H9 (cell line): ENCODE measurements at regions not wholly inside any gene's neighbourhood (a gene's known extent, or its start where the extent isn't known, plus 50 kb on each side); places are given as distances from the start of the nearest gene placed in this dataset.

ENCODE experiments used
- DNase-seq: peaks from one replicate; pipeline ENCODE4 v3.0.0-alpha.2; 2017
- H2AFZ ChIP-seq: one replicate; pipeline ENCODE4 v1.6.1; 2013; ENCODE audit warnings: mild to moderate bottlenecking, low read length, control low read depth, moderate library complexity
- H2AK5ac ChIP-seq: 2 replicates; pipeline ENCODE4 v1.6.1; 2013; ENCODE audit warnings: low read length, control low read depth, mixed read lengths; ENCODE audit not compliant: insufficient read length
- H2BK120ac ChIP-seq: one replicate; pipeline ENCODE4 v1.6.1; 2013; ENCODE audit warnings: low read depth, mild to moderate bottlenecking, low read length, control low read depth, inconsistent platforms; ENCODE audit not compliant: poor library complexity, severe bottlenecking
- H2BK12ac ChIP-seq: 2 replicates; pipeline ENCODE4 v1.6.1; 2013; ENCODE audit warnings: low read length, control low read depth, mixed read lengths, low read depth; ENCODE audit not compliant: insufficient read length
- H2BK15ac ChIP-seq: 2 replicates; pipeline ENCODE4 v1.6.1; 2013; ENCODE audit warnings: low read depth, low read length, control low read depth
- H2BK20ac ChIP-seq: one replicate; pipeline ENCODE4 v1.6.1; 2013; ENCODE audit warnings: low read depth, mild to moderate bottlenecking, low read length, control low read depth, inconsistent platforms; ENCODE audit not compliant: poor library complexity, severe bottlenecking
- H2BK5ac ChIP-seq: 2 replicates; pipeline ENCODE4 v1.6.1; 2013; ENCODE audit warnings: low read length, control low read depth, mixed read lengths; ENCODE audit not compliant: insufficient read length
- H3K14ac ChIP-seq: 2 replicates; pipeline ENCODE4 v1.6.1; 2013; ENCODE audit warnings: low read length, control low read depth; ENCODE audit not compliant: insufficient read depth
- H3K18ac ChIP-seq: 2 replicates; pipeline ENCODE4 v1.6.1; 2013; ENCODE audit warnings: low read depth, mild to moderate bottlenecking, mixed read lengths, low read length, control low read depth; ENCODE audit not compliant: insufficient read length
- H3K23ac ChIP-seq: 2 replicates; pipeline ENCODE4 v1.6.1; 2013; ENCODE audit warnings: low read length, control low read depth, mixed read lengths, low read depth; ENCODE audit not compliant: insufficient read length
- H3K23me2 ChIP-seq: 2 replicates; pipeline ENCODE4 v1.6.1; 2013; ENCODE audit warnings: low read depth, mild to moderate bottlenecking, mixed read lengths, low read length, control low read depth; ENCODE audit not compliant: insufficient read length, poor library complexity, severe bottlenecking
- H3K27ac ChIP-seq: 2 replicates; pipeline ENCODE4 v1.5.1; 2013; ENCODE audit warnings: low read length, control low read depth, mixed read lengths, low read depth; ENCODE audit not compliant: insufficient read length
- H3K27me3 ChIP-seq: 2 replicates; pipeline ENCODE4 v1.6.1; 2013; ENCODE audit warnings: low read length, control low read depth, inconsistent platforms; ENCODE audit not compliant: insufficient read depth
- H3K4ac ChIP-seq: 2 replicates; pipeline ENCODE4 v1.6.1; 2013; ENCODE audit warnings: low read depth, mild to moderate bottlenecking, control low read depth, inconsistent platforms, low read length, moderate library complexity
- H3K4me1 ChIP-seq: 2 replicates; pipeline ENCODE4 v1.6.1; 2013; ENCODE audit warnings: low read length, control low read depth, inconsistent platforms; ENCODE audit not compliant: insufficient read depth
- H3K4me2 ChIP-seq: 2 replicates; pipeline ENCODE4 v1.6.1; 2013; ENCODE audit warnings: low read length, control low read depth, mixed read lengths; ENCODE audit not compliant: insufficient read length, insufficient read depth
- H3K56ac ChIP-seq: 2 replicates; pipeline ENCODE4 v1.6.1; 2013; ENCODE audit warnings: low read depth, mild to moderate bottlenecking, mixed read lengths, low read length, control low read depth; ENCODE audit not compliant: insufficient read length
- H3K79me1 ChIP-seq: 2 replicates; pipeline ENCODE4 v1.6.1; 2013; ENCODE audit warnings: low read depth, mild to moderate bottlenecking, moderate library complexity, low read length, control low read depth, inconsistent platforms; ENCODE audit not compliant: insufficient read depth, poor library complexity, severe bottlenecking
- H3K79me2 ChIP-seq: 2 replicates; pipeline ENCODE4 v1.6.1; 2013; ENCODE audit warnings: low read length, control low read depth, inconsistent platforms; ENCODE audit not compliant: insufficient read depth
- H3K9ac ChIP-seq: 2 replicates; pipeline ENCODE4 v1.6.1; 2013; ENCODE audit warnings: low read length, control low read depth, mixed read lengths; ENCODE audit not compliant: insufficient read length; ENCODE audit errors: extremely low read depth
- H3K9me3 ChIP-seq: one replicate; pipeline ENCODE4 v1.6.1; 2013; ENCODE audit warnings: low read depth, low read length, inconsistent platforms; ENCODE audit not compliant: control insufficient read depth
- H3T11ph ChIP-seq: one replicate; pipeline ENCODE4 v1.6.1; 2013; ENCODE audit warnings: mild to moderate bottlenecking, low read length, control low read depth, inconsistent platforms
- H4K20me1 ChIP-seq: one replicate; pipeline ENCODE4 v1.6.1; 2013; ENCODE audit not compliant: control insufficient read depth, insufficient read length, insufficient read depth
- H4K5ac ChIP-seq: 2 replicates; pipeline ENCODE4 v1.6.1; 2013; ENCODE audit warnings: low read depth, mild to moderate bottlenecking, mixed read lengths, low read length, control low read depth; ENCODE audit not compliant: insufficient read length
- H4K8ac ChIP-seq: replicated peaks from 2 replicates; pipeline ENCODE4 v1.6.1; 2013; ENCODE audit warnings: low read length, control low read depth, mixed read lengths, low read depth; ENCODE audit not compliant: insufficient read length
- H4K91ac ChIP-seq: 2 replicates; pipeline ENCODE4 v1.6.1; 2013; ENCODE audit warnings: low read depth, mild to moderate bottlenecking, moderate library complexity, mixed read lengths, low read length, control low read depth; ENCODE audit not compliant: insufficient read length
- H3K27ac Mint-ChIP-seq, 3 experiments: 2 replicates in 2 of 3; 3 replicates in 1 of 3; pipeline ENCODE4 v1.8.0; 2020 to 2021; ENCODE audit warnings: mixed read lengths in 3 of 3, mild to moderate bottlenecking in 1 of 3, moderate library complexity in 1 of 3
- H3K27me3 Mint-ChIP-seq: 2 replicates; pipeline ENCODE4 v1.8.0; 2021; ENCODE audit warnings: low read depth, mild to moderate bottlenecking, moderate library complexity, mixed read lengths
- H3K36me3 Mint-ChIP-seq, 3 experiments: 2 replicates in 2 of 3; 3 replicates in 1 of 3; pipeline ENCODE4 v1.8.0; 2020 to 2021; ENCODE audit warnings: low read depth in 3 of 3, mixed read lengths in 3 of 3; ENCODE audit not compliant: insufficient read depth in 1 of 3
- H3K4me1 Mint-ChIP-seq, 2 experiments: 2 replicates each; pipeline ENCODE4 v1.8.0; 2020; ENCODE audit warnings: mixed read lengths in 2 of 2
- H3K4me3 Mint-ChIP-seq, 2 experiments: 2 replicates in 1 of 2; 3 replicates in 1 of 2; pipeline ENCODE4 v1.8.0; 2020 to 2021; ENCODE audit warnings: mild to moderate bottlenecking in 2 of 2, mixed read lengths in 2 of 2, moderate library complexity in 1 of 2
- H3K9me3 Mint-ChIP-seq, 2 experiments: 2 replicates in 1 of 2; 3 replicates in 1 of 2; pipeline ENCODE4 v1.8.0; 2020; ENCODE audit warnings: mild to moderate bottlenecking in 2 of 2, mixed read lengths in 2 of 2, moderate library complexity in 1 of 2
- WGBS: extraction: QIAGEN DNeasy Blood & Tissue Kit; methylation state at CpG from one replicate; pipeline ENCODE4 v1.1.7; 2013; ENCODE audit warnings: missing lambda C conversion rate, low lambda C conversion rate, mixed read lengths; ENCODE audit not compliant: insufficient read length; ENCODE audit errors: extremely low coverage; 5-methylcytosine and 5-hydroxymethylcytosine counted together
- TF ChIP-seq, protein P1 (sequence below): fragments of 200-600 bp; sonication (generic); conservative IDR thresholded peaks from 3 replicates; pipeline ENCODE4 v1.8.0; 2021; ENCODE audit warnings: antibody characterized with exemption, mild to moderate bottlenecking

DNA sequence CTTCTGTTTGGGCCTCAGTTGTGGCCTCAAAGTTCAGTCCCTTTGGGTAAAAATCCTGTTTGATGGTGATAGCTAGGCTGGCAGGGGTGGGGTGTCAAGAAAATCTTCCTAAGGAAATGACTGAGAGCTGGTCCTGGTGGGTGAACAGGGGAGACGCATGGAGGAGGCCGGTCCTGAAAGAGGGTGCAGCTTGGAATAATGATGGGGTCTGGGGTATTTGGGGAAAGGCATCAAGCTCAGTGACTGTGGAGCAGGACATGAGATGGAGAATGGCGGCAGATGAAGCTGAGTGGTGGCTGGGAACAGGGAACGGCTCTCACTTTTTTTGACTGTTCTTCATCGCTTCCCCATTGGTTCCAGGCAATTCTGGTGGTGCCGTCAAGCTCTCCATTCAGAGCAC lies 140.7 kb upstream of the PKDCC start:
- peak overlapping the region; percentile 33 for H3K18ac ChIP-seq
- H3K4me1 Mint-ChIP-seq = peaks cover 24 to 29% of the 10 kb centered on the region in 2 experiments
- no peak overlapping the region for H2BK5ac ChIP-seq
- no peaks in the 10 kb centered on the region for H3K9me3 ChIP-seq
- no peak overlapping the region for H3K9ac ChIP-seq
- peak overlapping the region; percentile 34 for H4K5ac ChIP-seq
- no peak overlapping the region for H3T11ph ChIP-seq
- no peak overlapping the region for H2BK12ac ChIP-seq
- no peak overlapping the region for H3K56ac ChIP-seq
- H3K79me1 ChIP-seq = no peaks in the 10 kb centered on the region
- H3K27me3 ChIP-seq = no peaks in the 10 kb centered on the region
- H2BK20ac ChIP-seq = no peak overlapping the region
- H2BK15ac ChIP-seq = no peak overlapping the region
- no peaks in the 10 kb centered on the region for H3K23me2 ChIP-seq
- H3K27ac Mint-ChIP-seq = no peak overlapping the region; a peak in 2 of 7 replicates
- no peaks in the 10 kb centered on the region for H3K9me3 Mint-ChIP-seq
- TF ChIP-seq, protein P1, sequence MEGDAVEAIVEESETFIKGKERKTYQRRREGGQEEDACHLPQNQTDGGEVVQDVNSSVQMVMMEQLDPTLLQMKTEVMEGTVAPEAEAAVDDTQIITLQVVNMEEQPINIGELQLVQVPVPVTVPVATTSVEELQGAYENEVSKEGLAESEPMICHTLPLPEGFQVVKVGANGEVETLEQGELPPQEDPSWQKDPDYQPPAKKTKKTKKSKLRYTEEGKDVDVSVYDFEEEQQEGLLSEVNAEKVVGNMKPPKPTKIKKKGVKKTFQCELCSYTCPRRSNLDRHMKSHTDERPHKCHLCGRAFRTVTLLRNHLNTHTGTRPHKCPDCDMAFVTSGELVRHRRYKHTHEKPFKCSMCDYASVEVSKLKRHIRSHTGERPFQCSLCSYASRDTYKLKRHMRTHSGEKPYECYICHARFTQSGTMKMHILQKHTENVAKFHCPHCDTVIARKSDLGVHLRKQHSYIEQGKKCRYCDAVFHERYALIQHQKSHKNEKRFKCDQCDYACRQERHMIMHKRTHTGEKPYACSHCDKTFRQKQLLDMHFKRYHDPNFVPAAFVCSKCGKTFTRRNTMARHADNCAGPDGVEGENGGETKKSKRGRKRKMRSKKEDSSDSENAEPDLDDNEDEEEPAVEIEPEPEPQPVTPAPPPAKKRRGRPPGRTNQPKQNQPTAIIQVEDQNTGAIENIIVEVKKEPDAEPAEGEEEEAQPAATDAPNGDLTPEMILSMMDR = no peak
- no peaks in the 10 kb centered on the region; the same call in 1 of the 2 replicates for H3K27me3 Mint-ChIP-seq
- WGBS = no CpG with 5 or more reads among the region's 6 CpGs
- DNase-seq = no peak
- no peak overlapping the region for H2AK5ac ChIP-seq
- no peaks in the 10 kb centered on the region for H3K36me3 Mint-ChIP-seq
- H3K23ac ChIP-seq = no peak overlapping the region
- no peak overlapping the region for H3K4me3 Mint-ChIP-seq
- H3K4ac ChIP-seq = no peak overlapping the region
- H4K8ac ChIP-seq = no peak overlapping the region
- no peak overlapping the region for H2BK120ac ChIP-seq
- no peaks in the 10 kb centered on the region for H3K79me2 ChIP-seq
- H2AFZ ChIP-seq = no peak overlapping the region
- H3K27ac ChIP-seq = no peak overlapping the region
- H4K20me1 ChIP-seq = no peaks in the 10 kb centered on the region
- H4K91ac ChIP-seq = no peak overlapping the region
- H3K4me1 ChIP-seq = no peaks in the 10 kb centered on the region
- H3K14ac ChIP-seq = no peak overlapping the region
- no peak overlapping the region for H3K4me2 ChIP-seq
